ENCODE measurements at regions not wholly inside any gene's neighbourhood (a gene's known extent, or its start where the extent isn't known, plus 50 kb on each side); places are given as distances from the start of the nearest gene placed in this dataset.

GRCh38 chr10:129339191-129339590 is 127.8 kb upstream of the MGMT start:
- H3K4me2 ChIP-seq (ENCODE audit: low read length) = no peak overlapping the region
- H3K36me3 ChIP-seq (replicated peaks; ENCODE audit: low read depth, low read length) = no peaks in the 10 kb centered on the region
- H3K4me1 ChIP-seq (ENCODE audit: low read length) = no peaks in the 10 kb centered on the region
- H3K9me3 ChIP-seq (ENCODE audit: insufficient read depth, low read length) = no peaks in the 10 kb centered on the region
- H2AFZ ChIP-seq (ENCODE audit: low read depth, low read length) = no peak overlapping the region
- no peak overlapping the region for H3K27ac ChIP-seq (ENCODE audit: low read length)
- no peak overlapping the region for H3K4me3 ChIP-seq (ENCODE audit: low read length)
- no peak overlapping the region for H3K9ac ChIP-seq (ENCODE audit: low read length)
- H3K79me2 ChIP-seq (ENCODE audit: low read length) = no peaks in the 10 kb centered on the region
- no peaks in the 10 kb centered on the region for H3K27me3 ChIP-seq (ENCODE audit: low read depth, low read length)
- TF ChIP-seq, protein P1, sequence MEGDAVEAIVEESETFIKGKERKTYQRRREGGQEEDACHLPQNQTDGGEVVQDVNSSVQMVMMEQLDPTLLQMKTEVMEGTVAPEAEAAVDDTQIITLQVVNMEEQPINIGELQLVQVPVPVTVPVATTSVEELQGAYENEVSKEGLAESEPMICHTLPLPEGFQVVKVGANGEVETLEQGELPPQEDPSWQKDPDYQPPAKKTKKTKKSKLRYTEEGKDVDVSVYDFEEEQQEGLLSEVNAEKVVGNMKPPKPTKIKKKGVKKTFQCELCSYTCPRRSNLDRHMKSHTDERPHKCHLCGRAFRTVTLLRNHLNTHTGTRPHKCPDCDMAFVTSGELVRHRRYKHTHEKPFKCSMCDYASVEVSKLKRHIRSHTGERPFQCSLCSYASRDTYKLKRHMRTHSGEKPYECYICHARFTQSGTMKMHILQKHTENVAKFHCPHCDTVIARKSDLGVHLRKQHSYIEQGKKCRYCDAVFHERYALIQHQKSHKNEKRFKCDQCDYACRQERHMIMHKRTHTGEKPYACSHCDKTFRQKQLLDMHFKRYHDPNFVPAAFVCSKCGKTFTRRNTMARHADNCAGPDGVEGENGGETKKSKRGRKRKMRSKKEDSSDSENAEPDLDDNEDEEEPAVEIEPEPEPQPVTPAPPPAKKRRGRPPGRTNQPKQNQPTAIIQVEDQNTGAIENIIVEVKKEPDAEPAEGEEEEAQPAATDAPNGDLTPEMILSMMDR (IDR thresholded peaks at IDR 0.05; ENCODE audit: low read depth, low read length) = no peak
- H4K20me1 ChIP-seq (ENCODE audit: insufficient read depth, low read length) = no peaks in the 10 kb centered on the region

DNA sequence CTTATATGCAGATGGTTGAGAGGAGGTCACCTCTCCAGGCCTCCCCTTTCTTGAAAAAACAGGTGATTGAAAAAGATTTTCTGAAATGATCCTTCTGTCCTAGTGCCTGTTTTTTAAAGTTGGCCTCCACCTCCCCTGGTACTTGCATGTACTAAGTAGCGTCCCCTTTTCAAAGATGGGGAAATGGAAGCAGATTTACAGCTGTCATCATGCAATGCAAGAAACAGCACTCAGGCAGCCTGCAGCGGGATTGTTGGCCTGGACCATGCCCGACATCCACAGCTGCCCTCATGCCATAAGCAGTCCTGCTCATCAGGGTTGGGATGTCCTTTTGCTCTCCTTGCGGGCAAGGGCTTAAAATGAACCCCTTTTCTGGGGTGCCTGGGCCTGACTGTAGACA is 127.2 kb upstream of the MGMT start:
- Histone ChIP-seq H3K9me3 (ENCODE audit: insufficient read depth, low read length) (no peaks in the 10 kb centered on the region), H3K4me2 (ENCODE audit: low read length) (no peak overlapping the region), H3K27ac (ENCODE audit: low read length) (no peak overlapping the region), H2AFZ (ENCODE audit: low read depth, low read length) (no peak overlapping the region), H3K4me1 (ENCODE audit: low read length) (no peaks in the 10 kb centered on the region), H3K4me3 (ENCODE audit: low read length) (no peak overlapping the region), H3K79me2 (ENCODE audit: low read length) (no peaks in the 10 kb centered on the region), H3K9ac (ENCODE audit: low read length) (no peak overlapping the region), H4K20me1 (ENCODE audit: insufficient read depth, low read length) (no peaks in the 10 kb centered on the region), H3K36me3 (replicated peaks; ENCODE audit: low read depth, low read length) (no peaks in the 10 kb centered on the region), H3K27me3 (ENCODE audit: low read depth, low read length) (no peaks in the 10 kb centered on the region)
- TF ChIP-seq, protein P1 (IDR thresholded peaks at IDR 0.05; ENCODE audit: low read depth, low read length) = no peak
- no peak for TF ChIP-seq EZH2phosphoT487 (IDR thresholded peaks at IDR 0.05; ENCODE audit: low read depth)

- H3K4me2 ChIP-seq (ENCODE audit: low read length) = no peak overlapping the region
- H3K36me3 ChIP-seq (replicated peaks; ENCODE audit: low read depth, low read length) = no peaks in the 10 kb centered on the region
- no peaks in the 10 kb centered on the region for H3K27me3 ChIP-seq (ENCODE audit: low read depth, low read length)
- H3K4me1 ChIP-seq (ENCODE audit: low read length) = no peaks in the 10 kb centered on the region
- H3K27ac ChIP-seq (ENCODE audit: low read length) = no peak overlapping the region
- H3K79me2 ChIP-seq (ENCODE audit: low read length) = no peaks in the 10 kb centered on the region
- H3K4me3 ChIP-seq (ENCODE audit: low read length) = no peak overlapping the region
- TF ChIP-seq, protein P1 (IDR thresholded peaks at IDR 0.05; ENCODE audit: low read depth, low read length) = no peak
- no peak for TF ChIP-seq EZH2phosphoT487 (IDR thresholded peaks at IDR 0.05; ENCODE audit: low read depth)
- no peak overlapping the region for H3K9ac ChIP-seq (ENCODE audit: low read length)
- no peaks in the 10 kb centered on the region for H3K9me3 ChIP-seq (ENCODE audit: insufficient read depth, low read length)
- H4K20me1 ChIP-seq (ENCODE audit: insufficient read depth, low read length) = no peaks in the 10 kb centered on the region
- no peak overlapping the region for H2AFZ ChIP-seq (ENCODE audit: low read depth, low read length)
Measured at GRCh38 chr10:129341087-129341486, 126.0 kb upstream of the MGMT start.

DNA sequence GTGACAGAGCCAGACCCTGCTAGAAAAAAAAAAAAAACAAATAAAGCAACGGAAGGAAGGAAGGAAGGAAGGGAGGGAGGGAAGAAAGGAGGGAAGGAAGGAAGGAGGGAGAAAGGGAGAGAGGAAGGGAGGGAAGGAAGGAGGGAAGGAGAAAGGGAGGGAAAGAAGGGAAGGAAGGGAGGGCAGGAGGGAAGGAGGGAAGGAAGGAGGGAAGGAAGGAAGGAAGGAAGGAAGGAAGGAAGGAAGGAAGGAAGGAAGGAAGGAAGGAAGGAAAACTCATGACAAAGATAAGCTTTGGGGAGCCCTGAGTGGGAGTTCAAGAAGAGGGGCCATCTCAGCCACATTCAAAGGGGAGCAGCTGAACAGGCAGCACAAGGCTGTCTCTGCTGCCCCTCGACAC is 124.7 kb upstream of the MGMT start:
- no peaks in the 10 kb centered on the region for H3K79me2 ChIP-seq (ENCODE audit: low read length)

More for the DNA sequence above, 124.7 kb upstream of the MGMT start:
- H3K9me3 ChIP-seq (ENCODE audit: insufficient read depth, low read length) = no peaks in the 10 kb centered on the region
- H3K36me3 ChIP-seq (replicated peaks; ENCODE audit: low read depth, low read length) = no peaks in the 10 kb centered on the region
- no peak overlapping the region for H2AFZ ChIP-seq (ENCODE audit: low read depth, low read length)
- no peaks in the 10 kb centered on the region for H3K27me3 ChIP-seq (ENCODE audit: low read depth, low read length)
- no peaks in the 10 kb centered on the region for H4K20me1 ChIP-seq (ENCODE audit: insufficient read depth, low read length)
- H3K27ac ChIP-seq (ENCODE audit: low read length) = no peak overlapping the region
- H3K9ac ChIP-seq (ENCODE audit: low read length) = no peak overlapping the region
- H3K4me3 ChIP-seq (ENCODE audit: low read length) = no peak overlapping the region
- H3K4me1 ChIP-seq (ENCODE audit: low read length) = no peaks in the 10 kb centered on the region
- no peak overlapping the region for H3K4me2 ChIP-seq (ENCODE audit: low read length)
- TF ChIP-seq, protein P1 (IDR thresholded peaks at IDR 0.05; ENCODE audit: low read depth, low read length) = no peak
- TF ChIP-seq EZH2phosphoT487 (IDR thresholded peaks at IDR 0.05; ENCODE audit: low read depth) = no peak

Measured in OCI-LY3 (cell line).